H1 (cell line): ENCODE measurements at regions not wholly inside any gene's neighbourhood (a gene's known extent, or its start where the extent isn't known, plus 50 kb on each side); places are given as distances from the start of the nearest gene placed in this dataset.

Source experiments
- CTCF ChIA-PET: fragments of 300-600 bp; sonication (Branson Sonifier 250); formaldehyde crosslinking; loops from one replicate; lab custom pipeline; 2021; ENCODE audit not compliant: partially characterized antibody; lab: Charles Lee
- POLR2A ChIA-PET: fragments of 300-600 bp; sonication (Branson Sonifier 250); formaldehyde crosslinking; loops from one replicate; lab custom pipeline; 2021; ENCODE audit warnings: inconsistent platforms; ENCODE audit not compliant: partially characterized antibody; lab: Charles Lee
- DNase-seq, 2 experiments: peaks; one replicate each; pipeline versions ENCODE4 v3.0.0 to v3.0.0-alpha.2; 2010 to 2022; ENCODE audit warnings: low spot score in 2 of 2, low read depth in 1 of 2, mixed read lengths in 1 of 2
- FAIRE-seq: peaks from 2 replicates; lab custom pipeline; 2011; peaks lifted over from hg19 to GRCh38; lab: Jason Lieb, UNC
- H2AFZ ChIP-seq: 2 replicates; pipeline ENCODE4 v1.8.1; 2012; ENCODE audit warnings: low read length, inconsistent platforms
- H2AK5ac ChIP-seq: 2 replicates; pipeline ENCODE4 v1.6.1; 2013; ENCODE audit warnings: low read depth, low read length
- H2BK120ac ChIP-seq: replicated peaks from 2 replicates; pipeline ENCODE3; 2013; ENCODE audit warnings: low read depth, low read length, inconsistent platforms
- H2BK12ac ChIP-seq: 2 replicates; pipeline ENCODE4 v1.6.1; 2013; ENCODE audit warnings: low read depth, low read length
- H2BK15ac ChIP-seq: 2 replicates; pipeline ENCODE4 v1.6.1; 2013; ENCODE audit warnings: low read length
- H2BK20ac ChIP-seq: 2 replicates; pipeline ENCODE4 v1.6.1; 2013; ENCODE audit warnings: low read length
- H2BK5ac ChIP-seq: 2 replicates; pipeline ENCODE4 v1.6.1; 2013; ENCODE audit warnings: low read depth, low read length
- H3K14ac ChIP-seq: 2 replicates; pipeline ENCODE4 v1.6.1; 2013; ENCODE audit warnings: inconsistent platforms; ENCODE audit not compliant: insufficient read length
- H3K18ac ChIP-seq: 2 replicates; pipeline ENCODE4 v1.6.1; 2013; ENCODE audit warnings: low read length; ENCODE audit errors: extremely low read depth
- H3K23ac ChIP-seq: 2 replicates; pipeline ENCODE4 v1.6.1; 2013; ENCODE audit warnings: inconsistent platforms; ENCODE audit not compliant: insufficient read length
- H3K23me2 ChIP-seq: 2 replicates; pipeline ENCODE4 v1.6.1; 2013; ENCODE audit warnings: low read depth, low read length
- H3K27ac ChIP-seq: 2 replicates; pipeline ENCODE4 v1.6.1; 2011; ENCODE audit warnings: low read depth, low read length, inconsistent platforms
- H3K27me3 ChIP-seq, 4 experiments: replicated peaks in 1 of 4; 1 replicate in 1 of 4; 2 replicates in 3 of 4; pipeline versions ENCODE4 v1.6.1 to v1.8.1; 2011 to 2013; ENCODE audit warnings: low read length in 3 of 4, mild to moderate bottlenecking in 3 of 4, inconsistent platforms in 2 of 4, mixed read lengths in 2 of 4, moderate library complexity in 1 of 4; ENCODE audit not compliant: control insufficient read depth in 3 of 4, insufficient read depth in 3 of 4; ENCODE audit errors: extremely low read depth in 1 of 4
- H3K36me3 ChIP-seq, 4 experiments: 2 replicates each; pipeline versions ENCODE4 v1.6.1 to v1.8.1; 2011 to 2013; ENCODE audit warnings: mild to moderate bottlenecking in 4 of 4, low read length in 3 of 4, moderate library complexity in 2 of 4, control low read depth in 1 of 4, inconsistent platforms in 1 of 4; ENCODE audit not compliant: insufficient read depth in 4 of 4, control insufficient read depth in 2 of 4
- H3K4ac ChIP-seq: replicated peaks from 2 replicates; pipeline ENCODE3; 2013; ENCODE audit warnings: low read length, low read depth, mixed read lengths, inconsistent platforms; ENCODE audit not compliant: insufficient read length
- H3K4me1 ChIP-seq, 4 experiments: replicated peaks in 1 of 4; 1 replicate in 1 of 4; 2 replicates in 3 of 4; pipeline versions ENCODE4 v1.6.1 to v1.8.1; 2011 to 2013; ENCODE audit warnings: low read length in 3 of 4, inconsistent platforms in 2 of 4, mixed read lengths in 1 of 4; ENCODE audit not compliant: insufficient read depth in 4 of 4, control insufficient read depth in 3 of 4
- H3K4me2 ChIP-seq, 2 experiments: 2 replicates each; pipeline versions ENCODE4 v1.6.1 to v1.8.1; 2011 to 2013; ENCODE audit warnings: low read depth in 2 of 2, low read length in 2 of 2, control low read depth in 1 of 2, inconsistent platforms in 1 of 2, mild to moderate bottlenecking in 1 of 2; ENCODE audit not compliant: insufficient read depth in 1 of 2
- H3K4me3 ChIP-seq, 4 experiments: fragments of 200-600, 300-600 bp in 1 of 4; sonication (generic), shearing (Covaris generic), sonication (Bioruptor Twin) in 1 of 4; 2 replicates each; pipeline versions ENCODE4 v1.5.1 to v1.8.1; 2011 to 2016; ENCODE audit warnings: low read length in 4 of 4, low read depth in 3 of 4, control low read depth in 2 of 4, inconsistent platforms in 2 of 4, mild to moderate bottlenecking in 2 of 4, mixed read lengths in 1 of 4, moderate library complexity in 1 of 4; ENCODE audit not compliant: insufficient read depth in 2 of 4; ENCODE audit errors: extremely low read depth in 1 of 4
- H3K56ac ChIP-seq: replicated peaks from 2 replicates; pipeline ENCODE3; 2013; ENCODE audit warnings: low read depth, mild to moderate bottlenecking, mixed read lengths, low read length, inconsistent platforms; ENCODE audit not compliant: insufficient read length
- H3K79me1 ChIP-seq: 2 replicates; pipeline ENCODE4 v1.6.1; 2013; ENCODE audit warnings: low read depth, low read length, control low read depth
- H3K79me2 ChIP-seq, 2 experiments: 2 replicates each; pipeline versions ENCODE4 v1.6.1 to v1.8.1; 2012 to 2013; ENCODE audit warnings: low read length in 2 of 2, mild to moderate bottlenecking in 2 of 2, inconsistent platforms in 1 of 2; ENCODE audit not compliant: insufficient read depth in 2 of 2, control insufficient read depth in 1 of 2
- H3K9ac ChIP-seq, 4 experiments: replicated peaks in 1 of 4; 1 replicate in 1 of 4; 2 replicates in 3 of 4; pipeline versions ENCODE4 v1.6.1 to v1.8.1; 2011 to 2013; ENCODE audit warnings: low read depth in 3 of 4, low read length in 3 of 4, control low read depth in 2 of 4, mild to moderate bottlenecking in 2 of 4, moderate library complexity in 2 of 4, inconsistent platforms in 1 of 4; ENCODE audit errors: extremely low read depth in 1 of 4
- H3K9me3 ChIP-seq, 2 experiments: 2 replicates each; pipeline versions ENCODE4 v1.6.1 to v1.8.1; 2012 to 2013; ENCODE audit warnings: mild to moderate bottlenecking in 2 of 2, moderate library complexity in 2 of 2, control low read depth in 1 of 2, inconsistent platforms in 1 of 2, low read depth in 1 of 2, low read length in 1 of 2, mixed read lengths in 1 of 2; ENCODE audit not compliant: insufficient read depth in 2 of 2
- H4K20me1 ChIP-seq, 2 experiments: replicated peaks in 1 of 2; 2 replicates each; pipeline versions ENCODE3 to v1.8.1; 2011 to 2013; ENCODE audit warnings: inconsistent platforms in 2 of 2, low read length in 2 of 2, mild to moderate bottlenecking in 1 of 2; ENCODE audit not compliant: insufficient read depth in 2 of 2, control insufficient read depth in 1 of 2
- H4K5ac ChIP-seq: 2 replicates; pipeline ENCODE4 v1.6.1; 2013; ENCODE audit warnings: low read length, low read depth, mixed read lengths, inconsistent platforms; ENCODE audit not compliant: insufficient read length
- H4K8ac ChIP-seq: 2 replicates; pipeline ENCODE4 v1.8.0; 2013; ENCODE audit warnings: mild to moderate bottlenecking, moderate library complexity, low read length, inconsistent platforms; ENCODE audit not compliant: insufficient read depth; ENCODE audit errors: extremely low read depth
- H4K91ac ChIP-seq: replicated peaks from 2 replicates; pipeline ENCODE3; 2013; ENCODE audit warnings: low read length, mixed read lengths, inconsistent platforms; ENCODE audit not compliant: insufficient read length
- CBX5 ChIP-seq: fragments of 300-800, 300-1000 bp; sonication (generic); IDR thresholded peaks from 2 replicates; pipeline ENCODE4 v1.7.1; 2016; ENCODE audit warnings: antibody characterized with exemption, low read length, low read depth
- CEBPB ChIP-seq: IDR thresholded peaks from 2 replicates; pipeline ENCODE4 v1.6.1; 2012; ENCODE audit warnings: low read depth, low read length
- EGR1 ChIP-seq: IDR thresholded peaks from 2 replicates; pipeline ENCODE4 v1.6.1; 2011; ENCODE audit warnings: low read depth, low read length, borderline replicate concordance
- GTF2F1 ChIP-seq: IDR thresholded peaks from 2 replicates; pipeline ENCODE4 v1.6.1; 2012; ENCODE audit warnings: low read depth, low read length, improper control_type of control experiment, borderline replicate concordance
- NANOG ChIP-seq: IDR thresholded peaks from 2 replicates; pipeline ENCODE4 v1.6.1; 2011; ENCODE audit warnings: low read length, low read depth, mild to moderate bottlenecking, inconsistent platforms; ENCODE audit not compliant: insufficient read depth, poor library complexity, severe bottlenecking
- PHF8 ChIP-seq: fragments of 200-600 bp; sonication (generic); conservative IDR thresholded peaks from 2 replicates; pipeline ENCODE4 v1.7.1; 2012; ENCODE audit warnings: low read depth, mild to moderate bottlenecking, inconsistent platforms, low read length, moderate library complexity
- POLR2AphosphoS5 ChIP-seq: IDR thresholded peaks from 2 replicates; pipeline ENCODE4 v1.6.1; 2011; ENCODE audit warnings: low read depth, low read length
- RBBP5 ChIP-seq: IDR thresholded peaks from 2 replicates; pipeline ENCODE4 v1.7.1; 2012; ENCODE audit warnings: low read depth, mild to moderate bottlenecking, inconsistent platforms, low read length, moderate library complexity, borderline replicate concordance
- RNF2 ChIP-seq: fragments of 200-900, 300-1000 bp; sonication (generic); IDR thresholded peaks from 2 replicates; pipeline ENCODE4 v1.7.1; 2016; ENCODE audit warnings: borderline replicate concordance, low read depth, mild to moderate bottlenecking, antibody characterized with exemption, low read length; ENCODE audit not compliant: poor library complexity, severe bottlenecking; ENCODE audit errors: missing control alignments
- SP1 ChIP-seq: IDR thresholded peaks from 2 replicates; pipeline ENCODE4 v1.6.1; 2011; ENCODE audit warnings: low read depth, low read length
- SP2 ChIP-seq: IDR thresholded peaks from 2 replicates; pipeline ENCODE4 v1.6.1; 2012; ENCODE audit warnings: mild to moderate bottlenecking, low read length, inconsistent platforms
- SP4 ChIP-seq: IDR thresholded peaks from 2 replicates; pipeline ENCODE4 v1.6.1; 2012; ENCODE audit warnings: low read length, inconsistent platforms
- TAF7 ChIP-seq: optimal IDR thresholded peaks from 2 replicates; pipeline ENCODE3; 2011; ENCODE audit warnings: low read depth, mild to moderate bottlenecking, inconsistent platforms, low read length, moderate library complexity, borderline replicate concordance
- TCF12 ChIP-seq: IDR thresholded peaks from 2 replicates; pipeline ENCODE4 v1.6.1; 2011; ENCODE audit warnings: low read depth, mild to moderate bottlenecking, low read length
- TEAD4 ChIP-seq: IDR thresholded peaks from 2 replicates; pipeline ENCODE4 v1.6.1; 2012; ENCODE audit warnings: low read depth, low read length, inconsistent platforms, mixed read lengths
- ZNF274 ChIP-seq: IDR thresholded peaks from 2 replicates; pipeline ENCODE4 v1.7.0; 2012; ENCODE audit warnings: low read length, borderline replicate concordance; ENCODE audit errors: extremely low read depth
- WGBS, 2 experiments: shearing (Covaris generic) in 1 of 2; methylation state at CpG; one replicate each; pipeline versions ENCODE4 v1.1.6 to v1.1.7; 2013 to 2015; ENCODE audit warnings: low lambda C conversion rate in 2 of 2, mixed read lengths in 2 of 2, inconsistent platforms in 1 of 2, low coverage in 1 of 2, missing lambda C conversion rate in 1 of 2; ENCODE audit not compliant: insufficient replicate concordance in 2 of 2, insufficient coverage in 1 of 2, insufficient read length in 1 of 2; ENCODE audit errors: extremely low coverage in 1 of 2, missing lambda C conversion rate in 1 of 2; 5-methylcytosine and 5-hydroxymethylcytosine counted together

GRCh38 chr2:129300456-129300855, 679.0 kb upstream of the RAB6C start:
- no peaks in the 10 kb centered on the region for H3K79me1 ChIP-seq
- no peaks in the 10 kb centered on the region for H4K20me1 ChIP-seq
- H3K4me1 ChIP-seq, result no peaks in the 10 kb centered on the region
- no peak overlapping the region for H3K23ac ChIP-seq
- H3K27ac ChIP-seq, result no peak overlapping the region
- H4K8ac ChIP-seq, result no peak overlapping the region
- no peak overlapping the region for H2BK20ac ChIP-seq
- CTCF ChIA-PET, result interaction anchor here (0.8 to 1.1 kb wide), 3 partner anchors 25 to 110 kb away, joined by 3 to 4 read pairs (median 4); no protein-coding TSS in a partner anchor
- no peaks in the 10 kb centered on the region for H3K27me3 ChIP-seq
- no peaks in the 10 kb centered on the region for H3K36me3 ChIP-seq
- H2BK5ac ChIP-seq, result no peak overlapping the region
- no peak overlapping the region for H4K91ac ChIP-seq
- no peak overlapping the region for H3K18ac ChIP-seq
- no peak overlapping the region for H3K4me2 ChIP-seq
- no peak overlapping the region for H3K14ac ChIP-seq
- WGBS, 2 experiments, result 96% methylated on average over 9 of the region's 9 CpGs; no CpG with 5 or more reads in 1 of the 2 experiments
- H3K4ac ChIP-seq, result no peak overlapping the region
- H3K9me3 ChIP-seq, result no peaks in the 10 kb centered on the region
- H3K56ac ChIP-seq, result no peak overlapping the region
- FAIRE-seq (no peak), DNase-seq (no peak)
- no peak overlapping the region for H2AK5ac ChIP-seq
- no peak overlapping the region for H4K5ac ChIP-seq
- H2BK15ac ChIP-seq, result no peak overlapping the region
- no peak overlapping the region for H2AFZ ChIP-seq
- no peak overlapping the region for H2BK12ac ChIP-seq
- no peaks in the 10 kb centered on the region for H3K79me2 ChIP-seq
- no peak overlapping the region for H3K9ac ChIP-seq
- POLR2A ChIA-PET, result no interaction called here
- H2BK120ac ChIP-seq, result no peak overlapping the region
- H3K4me3 ChIP-seq, result no peak overlapping the region
- no peaks in the 10 kb centered on the region for H3K23me2 ChIP-seq
- TF ChIP-seq RNF2 (no peak), SP1 (no peak), POLR2AphosphoS5 (no peak), EGR1 (no peak), ZNF274 (no peak), SP4 (no peak), RBBP5 (no peak), CBX5 (no peak), TEAD4 (no peak), PHF8 (no peak), NANOG (no peak), TCF12 (no peak), CEBPB (no peak), SP2 (no peak), TAF7 (no peak), GTF2F1 (no peak)
